ENCODE measurements at regions not wholly inside any gene's neighbourhood (a gene's known extent, or its start where the extent isn't known, plus 50 kb on each side); places are given as distances from the start of the nearest gene placed in this dataset.

DNA sequence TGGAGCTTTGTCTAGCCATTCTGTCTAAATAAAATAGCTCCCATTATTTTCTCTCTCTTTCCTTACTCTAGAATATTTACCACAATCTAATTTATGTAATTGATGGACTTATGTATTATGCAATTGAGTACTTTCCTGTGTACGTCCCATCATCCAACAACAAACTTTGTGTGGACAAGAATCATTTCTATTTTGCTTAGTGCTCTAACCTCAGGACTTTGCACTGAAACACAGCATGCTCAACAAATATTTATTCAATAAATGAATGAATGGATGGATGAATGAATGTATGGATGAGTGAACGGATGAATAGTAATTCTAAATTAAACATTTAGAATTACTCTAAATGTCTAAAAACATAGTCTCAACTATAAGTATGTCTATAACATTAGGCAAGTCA, 115.2 kb upstream of the RORA start:
- Histone ChIP-seq H3K9me2 (ENCODE audit: insufficient read depth, low read length) (no peaks in the 10 kb centered on the region), H4K20me1 (ENCODE audit: insufficient read depth) (no peaks in the 10 kb centered on the region), H3K4me3 (ENCODE audit: low read length) (no peak overlapping the region), H3K27me3 (ENCODE audit: insufficient read depth, low read depth, low read length) (no peaks in the 10 kb centered on the region), H3K9ac (ENCODE audit: low read length) (no peak overlapping the region), H3K79me2 (replicated peaks; ENCODE audit: insufficient read depth, low read length) (no peaks in the 10 kb centered on the region), H3K4me2 (ENCODE audit: low read length) (no peak overlapping the region), H3K27ac (ENCODE audit: low read length) (no peak overlapping the region), H3K9me3 (ENCODE audit: low read length) (no peaks in the 10 kb centered on the region), H3F3A (ENCODE audit: insufficient read depth, low read length, poor library complexity, severe bottlenecking) (no peaks in the 10 kb centered on the region), H3K36me3 (ENCODE audit: insufficient read depth, low read length) (no peaks in the 10 kb centered on the region), H2AFZ (ENCODE audit: low read depth, low read length) (no peak overlapping the region)
- no peak for TF ChIP-seq SMC3 (conservative IDR thresholded peaks at IDR 0.05; ENCODE audit: poor library complexity)
- TF ChIP-seq TAF1 (IDR thresholded peaks at IDR 0.05; ENCODE audit: low read depth) = no peak
- TF ChIP-seq POLR2AphosphoS5 (IDR thresholded peaks at IDR 0.05) = no peak
- no peak for TF ChIP-seq EZH2 (IDR thresholded peaks at IDR 0.05; ENCODE audit: borderline replicate concordance, insufficient read depth, low read length, poor library complexity, severe bottlenecking)
- TF ChIP-seq REST (IDR thresholded peaks at IDR 0.05; ENCODE audit: borderline replicate concordance) = no peak
- TF ChIP-seq RAD21 (conservative IDR thresholded peaks at IDR 0.05) = no peak
- TF ChIP-seq, protein P1, sequence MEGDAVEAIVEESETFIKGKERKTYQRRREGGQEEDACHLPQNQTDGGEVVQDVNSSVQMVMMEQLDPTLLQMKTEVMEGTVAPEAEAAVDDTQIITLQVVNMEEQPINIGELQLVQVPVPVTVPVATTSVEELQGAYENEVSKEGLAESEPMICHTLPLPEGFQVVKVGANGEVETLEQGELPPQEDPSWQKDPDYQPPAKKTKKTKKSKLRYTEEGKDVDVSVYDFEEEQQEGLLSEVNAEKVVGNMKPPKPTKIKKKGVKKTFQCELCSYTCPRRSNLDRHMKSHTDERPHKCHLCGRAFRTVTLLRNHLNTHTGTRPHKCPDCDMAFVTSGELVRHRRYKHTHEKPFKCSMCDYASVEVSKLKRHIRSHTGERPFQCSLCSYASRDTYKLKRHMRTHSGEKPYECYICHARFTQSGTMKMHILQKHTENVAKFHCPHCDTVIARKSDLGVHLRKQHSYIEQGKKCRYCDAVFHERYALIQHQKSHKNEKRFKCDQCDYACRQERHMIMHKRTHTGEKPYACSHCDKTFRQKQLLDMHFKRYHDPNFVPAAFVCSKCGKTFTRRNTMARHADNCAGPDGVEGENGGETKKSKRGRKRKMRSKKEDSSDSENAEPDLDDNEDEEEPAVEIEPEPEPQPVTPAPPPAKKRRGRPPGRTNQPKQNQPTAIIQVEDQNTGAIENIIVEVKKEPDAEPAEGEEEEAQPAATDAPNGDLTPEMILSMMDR (IDR thresholded peaks at IDR 0.05; ENCODE audit: poor library complexity, severe bottlenecking) = no peak
- TF ChIP-seq MXI1 (conservative IDR thresholded peaks at IDR 0.05; ENCODE audit: poor library complexity, severe bottlenecking) = no peak

GRCh38 chr15:61342390-61342789, 113.3 kb upstream of the RORA start:
- Histone ChIP-seq H3K4me3 (ENCODE audit: low read length) (no peak overlapping the region), H3F3A (ENCODE audit: insufficient read depth, low read length, poor library complexity, severe bottlenecking) (no peaks in the 10 kb centered on the region), H3K9me3 (ENCODE audit: low read length) (no peaks in the 10 kb centered on the region), H3K36me3 (ENCODE audit: insufficient read depth, low read length) (no peaks in the 10 kb centered on the region), H3K9ac (ENCODE audit: low read length) (no peak overlapping the region), H3K27me3 (ENCODE audit: insufficient read depth, low read depth, low read length) (no peaks in the 10 kb centered on the region), H3K79me2 (replicated peaks; ENCODE audit: insufficient read depth, low read length) (no peaks in the 10 kb centered on the region), H3K4me2 (ENCODE audit: low read length) (no peak overlapping the region), H3K27ac (ENCODE audit: low read length) (no peak overlapping the region), H3K9me2 (ENCODE audit: insufficient read depth, low read length) (no peaks in the 10 kb centered on the region), H4K20me1 (ENCODE audit: insufficient read depth) (no peaks in the 10 kb centered on the region), H2AFZ (ENCODE audit: low read depth, low read length) (no peak overlapping the region)
- TF ChIP-seq EZH2 (IDR thresholded peaks at IDR 0.05; ENCODE audit: borderline replicate concordance, insufficient read depth, low read length, poor library complexity, severe bottlenecking) (no peak), POLR2AphosphoS5 (IDR thresholded peaks at IDR 0.05) (no peak), EP300 (conservative IDR thresholded peaks at IDR 0.05; ENCODE audit: poor library complexity, severe bottlenecking) (no peak), REST (IDR thresholded peaks at IDR 0.05; ENCODE audit: borderline replicate concordance) (no peak)
- TF ChIP-seq, protein P1 (IDR thresholded peaks at IDR 0.05; ENCODE audit: poor library complexity, severe bottlenecking) = no peak

Measured in neural cell (in vitro differentiated cells).